DMS153 (cell line): ENCODE measurements at regions not wholly inside any gene's neighbourhood (a gene's known extent, or its start where the extent isn't known, plus 50 kb on each side); places are given as distances from the start of the nearest gene placed in this dataset.
"Not testable (repeated sequence)": the region's sequence is repeated elsewhere in the genome, so short reads cannot be mapped to it uniquely, and the experiment has no call there.

ENCODE experiments used
- DNase-seq: peaks from one replicate; lab custom pipeline; 2025; lab: John Stamatoyannopoulos, UW

DNA sequence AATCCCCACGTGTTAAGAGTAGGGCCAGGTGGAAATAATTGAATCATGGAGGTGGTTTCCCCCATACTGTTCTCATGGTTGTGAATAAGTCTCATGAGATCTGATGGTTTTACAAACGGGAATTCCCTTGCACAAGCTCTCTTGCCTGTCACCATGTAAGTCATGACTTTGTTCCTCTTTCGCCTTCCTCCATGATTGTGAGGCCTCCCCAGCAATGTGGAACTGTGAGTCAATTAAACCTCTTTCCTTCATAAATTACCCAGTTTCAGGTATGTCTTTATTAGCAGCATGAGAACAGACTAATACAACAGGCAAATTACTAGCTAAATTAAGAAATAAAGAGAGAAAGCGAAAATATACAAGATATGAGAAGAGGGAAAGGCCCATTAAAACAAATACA is 1822.6 kb upstream of the PIK3C3 start:
- not testable (repeated sequence) for DNase-seq

DNA sequence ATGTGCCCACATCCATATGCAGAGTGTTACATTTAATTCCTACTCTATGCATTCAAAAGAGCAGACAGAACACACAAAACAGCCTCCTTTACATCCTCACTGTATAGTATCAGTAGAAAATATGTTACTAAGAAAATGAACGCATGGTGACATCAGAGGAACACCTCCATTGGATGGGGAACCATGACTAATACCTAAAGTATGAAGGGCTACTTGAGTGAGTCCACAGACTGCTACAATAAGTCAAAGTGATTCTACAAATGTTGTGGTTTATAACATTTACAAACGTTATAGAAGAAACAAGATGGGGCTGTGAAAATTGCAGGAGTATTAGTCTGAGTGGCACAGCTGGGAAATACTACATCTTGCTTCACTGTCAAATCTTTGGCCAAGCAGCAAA is 1830.9 kb upstream of the PIK3C3 start:
- no peak for DNase-seq

DNA sequence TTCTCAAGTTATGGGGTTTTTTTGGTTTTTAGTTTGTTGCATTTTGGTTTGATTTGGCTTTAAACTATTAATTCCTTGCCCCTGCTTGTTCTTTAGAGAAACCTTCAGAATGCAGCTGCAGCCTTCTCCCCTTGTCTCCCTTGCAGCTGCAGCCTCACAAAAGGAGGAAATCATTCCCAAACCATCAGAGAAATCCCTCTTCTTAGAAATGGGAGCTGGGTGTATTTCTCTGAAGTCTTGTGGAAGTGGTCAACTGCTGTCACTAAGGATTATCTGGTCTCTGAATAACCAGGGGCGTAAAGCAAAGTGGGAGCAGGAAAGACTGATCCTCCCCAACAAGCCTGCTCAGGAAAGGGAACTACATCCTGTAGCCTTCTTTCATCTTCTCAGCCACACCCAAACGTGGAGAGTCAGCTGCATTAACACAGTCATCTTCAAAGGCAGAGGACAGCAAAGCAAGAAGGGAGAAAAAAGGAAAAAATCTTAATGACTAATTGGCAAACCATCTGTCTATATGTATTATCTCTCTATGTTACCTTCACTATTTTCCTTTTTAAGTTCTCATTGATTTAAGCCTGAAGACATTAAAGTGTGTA is 1834.1 kb upstream of the PIK3C3 start:
- no peak for DNase-seq

DNA sequence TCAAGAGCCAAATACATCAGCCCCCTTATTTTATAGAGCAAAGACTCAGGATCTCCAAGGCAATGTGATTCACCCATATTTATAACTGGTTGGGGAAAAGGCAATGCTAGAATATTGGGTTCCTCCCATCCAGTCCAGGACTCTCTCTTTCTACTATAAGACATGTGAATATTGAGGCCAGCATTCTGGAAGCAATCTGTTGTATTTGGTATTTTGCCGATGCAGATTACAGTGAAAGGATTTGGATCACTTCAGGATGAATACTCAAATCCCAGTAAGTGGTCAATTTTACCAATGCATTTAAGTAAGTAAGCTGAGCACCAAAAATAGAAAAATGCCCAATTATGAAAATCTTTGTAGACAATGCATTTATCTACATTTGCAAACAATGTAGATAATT is 1834.7 kb upstream of the PIK3C3 start:
- no peak for DNase-seq

DNA sequence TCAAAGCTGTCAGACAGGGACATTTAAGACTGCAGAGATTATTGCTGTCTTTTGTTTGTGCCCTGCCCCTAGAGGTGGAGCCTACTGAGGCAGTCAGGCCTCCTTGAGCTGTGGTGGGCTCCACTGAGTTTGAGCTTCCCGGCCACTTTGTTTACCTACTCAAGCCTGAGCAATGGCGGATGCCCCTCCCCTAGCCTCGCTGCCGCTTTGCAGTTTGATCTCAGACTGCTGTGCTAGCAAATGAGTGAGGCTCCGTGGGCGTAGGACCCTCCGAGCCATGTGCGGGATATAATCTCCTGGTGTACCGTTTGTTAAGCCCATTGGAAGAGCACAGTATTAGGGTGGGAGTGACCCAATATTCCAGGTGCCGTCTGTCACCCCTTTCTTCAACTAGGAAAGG is 1835.5 kb upstream of the PIK3C3 start:
- DNase-seq = not testable (repeated sequence)

DNA sequence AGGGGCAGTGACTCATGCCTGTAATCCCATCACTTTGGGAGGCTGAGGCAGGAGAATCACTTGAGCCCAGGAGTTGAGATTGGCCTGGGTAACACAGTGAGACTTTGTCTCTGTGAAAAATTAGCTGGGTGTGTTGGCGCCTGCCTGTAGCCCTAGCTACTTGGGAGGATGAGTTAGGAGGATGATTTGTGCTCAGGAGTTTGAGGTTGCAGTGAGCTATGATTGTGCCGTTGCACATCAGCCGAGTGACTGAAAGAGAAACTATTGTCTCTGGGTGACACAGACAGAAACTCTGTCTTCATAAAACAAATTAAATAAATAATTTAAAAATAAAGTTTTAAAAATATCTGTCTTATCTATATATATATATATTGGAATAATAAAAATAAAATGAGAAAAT is 1844.6 kb upstream of the PIK3C3 start:
- no peak for DNase-seq

DNA sequence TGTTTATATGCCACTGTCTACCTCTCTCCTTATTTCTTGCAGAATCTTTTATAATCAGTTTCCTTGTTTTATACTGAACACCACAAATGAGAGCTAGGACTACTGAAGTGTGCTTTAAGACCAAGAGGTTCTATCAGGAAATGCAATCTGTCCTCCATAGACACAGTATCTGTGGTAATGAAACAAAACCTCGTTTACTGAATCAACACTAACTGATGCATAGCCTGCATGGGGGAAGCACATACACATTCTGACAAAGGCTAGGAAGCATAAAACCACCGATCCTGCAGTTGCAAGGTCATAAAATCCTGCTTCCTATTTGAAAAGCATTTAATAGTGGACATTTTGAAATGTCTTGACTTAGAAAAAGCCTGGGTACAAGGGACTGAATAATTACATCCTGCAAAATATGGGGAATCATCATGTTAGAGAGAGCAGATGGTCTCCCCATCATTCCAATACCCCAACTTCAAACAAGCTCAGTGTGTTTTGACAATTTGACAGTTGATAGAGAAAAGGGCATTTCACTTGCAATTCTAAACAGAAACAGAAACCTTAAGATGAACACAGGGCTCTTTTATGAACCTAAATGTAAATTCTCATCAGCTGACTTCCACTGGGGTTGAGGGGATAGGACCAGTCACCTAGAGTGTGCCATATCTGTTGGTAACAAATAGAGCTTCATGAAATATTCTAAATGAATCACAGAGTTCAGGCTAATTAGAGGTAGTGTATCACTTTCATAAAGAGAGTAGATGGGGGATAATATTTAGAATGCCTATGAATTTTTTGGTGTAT is 1845.6 kb upstream of the PIK3C3 start:
- DNase-seq = peak; percentile 88

DNA sequence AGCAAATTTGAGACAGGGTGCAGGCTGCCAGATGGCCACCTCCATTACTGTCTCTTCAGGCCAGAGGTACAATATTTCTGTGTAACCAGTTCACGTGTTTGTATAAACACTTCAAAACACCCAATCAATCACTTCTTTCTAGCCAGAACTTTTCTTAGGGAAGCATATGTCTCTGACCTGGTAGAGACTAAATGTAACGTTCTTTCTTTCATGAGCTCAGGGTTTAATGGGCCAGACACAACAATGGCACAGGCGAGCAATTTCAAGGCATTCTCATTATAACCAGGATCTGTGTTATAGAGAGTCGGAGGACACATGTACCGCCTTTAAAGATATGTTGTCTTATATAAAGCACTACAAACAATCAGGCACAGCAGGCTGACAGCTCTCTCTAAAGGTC is 1846.4 kb upstream of the PIK3C3 start:
- peak; percentile 60 for DNase-seq

DNA sequence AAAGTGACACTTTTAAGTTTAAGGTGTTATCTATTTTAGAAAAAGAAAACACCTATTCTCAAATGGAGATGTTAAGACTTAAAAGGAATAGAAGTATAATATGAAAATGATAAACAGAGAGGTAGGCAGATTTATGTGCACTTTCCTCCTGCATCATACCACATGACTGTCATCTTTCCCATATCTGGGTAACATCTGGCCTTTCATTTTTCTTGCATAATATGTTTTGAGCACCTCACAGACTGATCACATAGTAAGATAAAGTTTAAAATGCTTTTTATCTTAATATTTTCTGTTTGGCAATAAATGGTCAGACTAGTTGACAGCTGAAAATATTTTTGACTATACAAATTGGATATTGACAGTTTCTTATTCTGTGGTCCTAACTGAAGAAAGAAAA is 1852.1 kb upstream of the PIK3C3 start:
- DNase-seq = no peak

DNA sequence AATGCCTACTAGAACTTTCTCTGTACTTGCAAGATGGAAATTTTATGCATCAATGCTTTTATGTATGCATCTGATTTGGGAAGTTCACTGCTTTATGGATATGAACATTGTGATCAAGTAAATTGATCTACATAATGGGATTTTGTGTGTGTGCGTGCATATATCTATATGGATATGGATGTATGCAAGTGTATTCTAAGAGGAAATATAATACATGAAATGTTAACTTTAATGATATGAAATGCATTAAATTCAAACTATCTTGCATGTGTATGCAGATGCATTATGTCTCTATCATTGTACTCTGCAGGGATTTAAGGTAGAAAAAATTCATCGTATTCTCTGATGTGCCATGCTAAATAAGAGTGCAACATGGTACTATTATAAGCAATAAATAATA is 1855.4 kb upstream of the PIK3C3 start:
- DNase-seq = no peak

DNA sequence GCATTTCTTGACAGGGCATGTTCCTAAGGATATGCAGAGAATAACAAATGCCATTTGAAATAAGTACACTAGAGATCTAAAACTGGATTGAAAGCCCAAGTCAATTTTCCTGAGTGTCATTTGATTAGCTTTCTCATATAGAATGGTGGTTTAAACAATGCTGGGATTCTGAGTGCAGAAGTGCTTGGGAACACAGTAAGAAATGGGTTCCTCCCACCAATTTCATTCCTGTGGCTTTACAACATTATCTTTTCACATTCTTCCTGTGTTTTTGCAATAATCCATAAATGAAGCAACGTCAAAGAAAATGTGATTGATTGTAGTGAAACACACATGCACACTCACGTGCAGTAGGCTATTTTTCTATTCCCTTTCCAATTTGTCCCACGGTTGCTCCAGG is 1858.4 kb upstream of the PIK3C3 start:
- DNase-seq = no peak

DNA sequence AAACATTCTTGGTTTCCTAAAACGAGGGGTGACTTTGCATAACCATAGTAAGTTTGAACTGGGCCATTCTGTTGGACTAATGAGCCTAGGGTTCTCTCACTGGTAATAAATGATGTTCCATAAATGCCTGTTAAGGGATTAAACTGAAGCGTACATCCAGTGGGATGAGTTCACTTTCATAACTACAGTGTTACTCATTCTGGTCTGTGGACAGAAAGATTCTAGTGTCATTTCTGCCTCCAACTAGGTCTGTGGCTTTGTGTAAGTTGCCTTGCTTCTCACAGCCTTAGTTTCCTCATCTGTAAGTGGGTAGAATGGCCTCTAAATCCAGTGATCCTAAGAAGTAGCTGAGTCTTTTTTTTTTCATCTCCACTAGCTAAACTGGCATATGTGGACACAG is 1860.6 kb upstream of the PIK3C3 start:
- DNase-seq = no peak

DNA sequence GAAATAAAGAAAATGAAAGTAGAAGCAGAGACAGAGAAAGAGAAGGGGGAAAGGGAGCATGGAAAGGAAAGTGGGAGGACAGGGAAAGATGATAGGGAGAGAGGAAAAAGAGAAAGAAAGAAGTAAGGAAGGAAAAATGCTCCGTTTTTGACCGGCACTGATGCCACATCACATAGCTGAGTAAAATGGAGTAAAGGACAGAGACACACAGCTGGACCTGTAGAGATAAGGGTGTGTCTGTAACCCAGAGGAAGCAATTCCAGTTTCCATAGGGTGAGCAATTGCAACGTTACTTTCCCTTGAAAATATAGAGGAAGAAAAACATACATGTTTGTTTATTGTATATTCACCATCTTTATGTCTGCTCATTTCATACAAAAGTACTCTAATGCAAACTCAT is 1866.9 kb upstream of the PIK3C3 start:
- no peak for DNase-seq

DNA sequence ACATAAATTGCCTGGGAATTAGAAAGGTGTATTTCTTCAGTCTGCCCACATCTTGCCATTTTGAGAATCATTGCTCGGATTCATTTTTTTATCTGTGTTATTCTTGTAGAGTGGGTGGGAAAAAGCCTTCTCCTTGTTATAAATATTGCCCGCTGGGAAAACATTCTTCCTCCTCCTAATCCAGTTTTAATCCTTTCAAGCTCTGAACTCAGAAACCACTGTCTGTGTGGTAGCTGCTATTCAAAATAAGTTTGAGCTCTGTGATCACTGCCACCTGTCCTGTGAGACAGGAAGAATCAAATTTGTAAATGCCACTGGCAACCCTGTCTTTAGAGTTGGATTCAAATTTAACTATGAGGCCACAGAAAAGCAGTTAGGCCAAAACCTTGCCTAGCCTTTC is 1875.2 kb upstream of the PIK3C3 start:
- no peak for DNase-seq

DNA sequence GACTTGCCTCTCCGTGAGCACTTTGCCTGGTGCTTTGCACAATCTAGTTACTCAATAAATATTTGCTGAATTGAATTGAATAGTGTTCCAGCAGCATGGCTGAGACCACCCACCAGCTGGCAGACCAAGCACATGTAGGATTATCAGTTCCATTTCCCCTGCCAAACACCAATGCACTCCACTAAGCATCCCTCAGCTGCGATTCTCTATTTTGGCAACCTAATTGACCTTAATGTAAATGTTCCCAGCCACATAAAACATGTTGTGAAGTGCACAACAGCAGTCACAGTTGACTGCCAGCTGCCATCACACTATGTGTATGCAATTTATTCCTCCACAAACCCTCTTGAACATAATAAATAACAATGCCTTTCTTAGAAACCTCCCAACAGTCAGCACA is 1879.4 kb upstream of the PIK3C3 start:
- peak; percentile 40 for DNase-seq

DNA sequence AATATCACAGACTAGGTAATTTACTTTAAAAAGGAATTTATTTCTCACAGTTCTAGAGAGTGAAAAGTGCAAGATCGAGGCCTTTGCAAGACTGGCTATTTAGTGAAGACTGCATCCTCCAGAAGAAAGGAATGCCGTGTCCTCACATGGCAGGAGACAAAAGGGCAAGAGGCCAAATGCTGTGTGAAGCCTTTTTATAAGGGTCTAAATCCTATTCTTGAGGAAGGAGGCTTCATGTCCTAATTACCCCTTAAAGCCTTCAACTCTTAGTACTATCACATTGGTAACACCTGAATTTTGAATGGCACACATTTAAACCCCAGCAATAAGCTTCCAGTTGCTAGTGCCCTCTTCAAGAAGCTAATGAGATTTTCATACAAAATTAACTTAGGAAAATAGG is 1882.3 kb upstream of the PIK3C3 start:
- no peak for DNase-seq

DNA sequence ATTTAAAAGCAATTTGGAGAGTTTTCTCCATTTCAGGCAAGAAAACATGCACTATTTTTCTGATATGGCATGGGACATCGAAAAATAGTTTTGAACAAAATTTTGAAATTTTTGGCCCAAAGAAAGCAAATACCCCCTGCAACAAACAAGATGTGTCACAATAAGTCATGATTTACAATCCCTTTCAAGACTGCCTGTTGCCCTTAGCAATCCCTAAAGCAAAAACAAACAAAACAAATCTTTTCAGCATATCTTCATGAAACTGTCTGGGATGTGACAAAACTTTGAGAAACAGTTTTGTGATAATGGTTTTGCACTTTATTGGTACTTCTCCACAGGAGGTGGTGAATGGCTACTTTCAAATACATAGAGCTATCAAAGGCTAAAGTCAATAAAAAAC is 1888.7 kb upstream of the PIK3C3 start:
- no peak for DNase-seq

DNA sequence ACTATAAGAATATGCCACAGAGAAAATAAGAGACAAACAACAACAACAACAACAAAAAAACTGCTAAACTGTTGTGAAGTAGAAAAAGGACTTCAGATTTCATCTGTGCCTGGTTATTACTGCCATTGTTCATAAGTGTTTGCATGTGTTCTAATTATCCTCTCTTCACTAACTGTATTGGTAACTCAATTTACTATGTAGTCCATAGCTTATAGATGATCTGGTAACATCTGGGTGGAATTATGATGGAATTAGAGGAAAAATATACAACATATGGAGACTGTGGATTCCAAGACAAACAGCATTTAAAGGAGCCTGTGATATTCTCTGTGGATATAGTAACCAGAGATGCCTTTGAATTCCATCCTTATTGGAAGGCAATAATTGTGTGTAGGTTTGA is 1891.5 kb upstream of the PIK3C3 start:
- DNase-seq = no peak

DNA sequence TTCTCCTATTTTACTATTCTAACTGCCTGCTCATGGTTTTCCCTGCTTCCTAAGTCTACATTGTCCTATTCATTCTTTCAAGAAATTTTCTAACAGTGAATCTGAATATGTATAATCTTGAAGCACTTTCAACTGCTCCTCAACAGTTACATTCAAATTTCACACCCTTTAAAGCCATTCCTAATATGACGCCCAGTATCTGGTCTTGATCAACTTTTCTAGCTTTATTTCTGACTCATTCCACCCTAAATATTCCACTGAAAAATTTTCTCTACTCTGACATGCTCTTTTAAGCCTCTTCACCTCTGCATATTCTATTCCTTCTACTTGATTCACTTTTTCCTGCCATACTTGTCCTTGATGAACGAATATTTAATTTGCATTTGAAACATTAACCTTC is 1893.9 kb upstream of the PIK3C3 start:
- no peak for DNase-seq

DNA sequence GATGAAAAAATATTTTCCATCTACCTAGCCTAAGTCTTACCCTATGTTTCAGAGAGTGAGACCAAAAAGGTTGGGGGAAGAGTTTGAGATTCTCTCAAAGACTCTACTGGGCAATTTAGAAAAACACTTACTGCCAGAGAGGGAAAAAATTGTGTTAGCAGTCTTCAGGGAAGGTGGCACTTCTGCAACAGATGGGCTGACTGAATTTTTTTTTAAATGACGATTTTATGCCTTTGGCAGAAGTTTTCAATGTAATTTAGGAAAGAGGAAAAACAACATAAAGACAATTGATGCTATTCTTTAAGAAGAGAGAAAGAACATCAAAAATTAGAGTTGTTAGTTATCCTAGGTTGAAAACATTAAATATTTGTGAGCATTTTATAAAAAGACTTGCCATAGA is 1894.5 kb upstream of the PIK3C3 start:
- DNase-seq = no peak

DNA sequence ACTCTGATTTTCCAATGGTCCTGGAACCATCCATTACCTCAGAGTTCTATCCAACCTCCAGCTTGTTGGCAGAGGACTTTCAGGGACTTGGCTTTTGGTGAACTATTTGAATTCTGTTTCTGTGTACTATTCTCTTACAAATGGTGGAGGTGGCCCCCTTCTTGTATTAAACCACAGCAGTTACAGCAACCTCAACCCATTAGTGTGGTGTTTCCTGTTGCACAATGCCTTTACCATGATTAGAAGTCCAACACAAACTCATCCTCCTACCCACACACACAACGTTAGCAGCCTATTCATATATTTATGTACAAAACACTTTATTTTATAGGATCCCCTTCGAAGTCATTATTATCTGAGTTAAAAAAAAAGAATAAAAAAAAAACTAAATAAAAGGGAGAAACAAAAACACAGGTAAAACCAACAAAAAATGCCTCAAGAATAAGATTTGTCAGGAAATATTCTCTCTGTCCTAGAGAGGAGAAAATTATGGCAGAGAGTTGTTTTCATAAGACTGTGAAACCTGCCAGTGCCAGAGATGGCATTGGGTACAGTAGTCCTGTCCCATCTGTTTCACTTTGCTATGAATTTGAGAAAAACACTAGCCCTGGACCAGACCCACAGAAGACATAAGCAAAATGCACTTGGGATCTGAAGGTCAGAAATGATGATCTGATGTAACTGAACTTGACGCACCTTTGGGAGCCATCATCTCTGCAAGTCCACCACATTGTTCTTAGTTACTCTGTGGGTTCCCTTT is 1896.0 kb upstream of the PIK3C3 start:
- DNase-seq = no peak

DNA sequence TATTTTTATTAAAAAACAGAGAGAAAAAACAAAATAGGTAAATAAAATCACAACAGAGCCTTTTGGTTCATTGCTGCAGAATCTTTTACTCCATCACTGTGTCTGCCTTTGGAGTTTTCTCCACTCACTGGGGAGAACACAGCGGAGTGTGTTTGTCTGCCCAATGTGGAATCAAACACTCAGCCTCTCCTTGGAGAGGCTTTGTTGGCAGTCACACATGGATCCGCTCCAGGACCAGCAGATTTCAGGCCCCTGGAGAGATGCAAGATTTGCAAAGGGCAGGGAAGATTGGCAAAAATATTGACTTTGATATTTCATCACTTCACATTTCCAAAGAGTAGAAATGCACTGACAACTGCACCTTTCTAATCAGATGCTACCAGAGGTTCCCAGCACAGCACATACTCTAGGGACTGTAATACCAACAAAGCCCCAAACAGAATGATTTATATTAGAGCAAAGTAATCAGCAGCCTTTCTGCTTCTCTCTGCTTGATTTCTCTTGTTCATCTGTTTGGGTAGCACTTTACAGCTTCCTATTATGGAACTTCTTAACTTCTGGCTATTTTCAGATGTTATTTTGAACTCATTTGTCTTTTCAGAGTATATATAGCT is 1898.8 kb upstream of the PIK3C3 start:
- peak; percentile 30 for DNase-seq

DNA sequence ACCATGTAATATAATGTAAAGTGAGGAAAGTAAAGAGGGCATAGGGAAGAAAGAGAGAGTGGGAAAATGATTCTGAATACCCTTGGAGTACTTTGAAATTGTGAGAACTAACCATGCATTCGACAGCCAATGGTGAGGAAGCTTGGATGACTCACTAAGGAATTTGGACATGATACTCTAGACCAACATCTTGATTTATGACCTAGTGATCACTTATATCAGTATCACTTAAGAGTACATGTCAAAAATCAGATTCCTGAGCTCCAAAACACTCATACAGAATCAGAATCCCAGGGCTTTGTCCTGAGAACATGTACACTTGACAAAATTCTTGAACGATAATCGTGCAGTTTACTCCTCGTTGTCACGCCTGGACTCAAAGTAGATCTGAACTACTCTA is 1899.8 kb upstream of the PIK3C3 start:
- DNase-seq = no peak
